Sigmoid colon (tissue), 6 donors: ENCODE measurements at regions not wholly inside any gene's neighbourhood (a gene's known extent, or its start where the extent isn't known, plus 50 kb on each side); places are given as distances from the start of the nearest gene placed in this dataset.
A peak's percentile ranks its signal among the peaks of the same experiment; 100 is the strongest.

Experiments used
- DNase-seq: peaks from one replicate; pipeline ENCODE4 v3.0.0-alpha.2; 2019
- H3K27ac ChIP-seq, 4 donors: fragments of 200-600 bp; sonication (generic); one replicate each; pipeline ENCODE4 v1.5.1; 2016 to 2019; ENCODE audit warnings: mild to moderate bottlenecking in 1 of 4
- H3K27me3 ChIP-seq, 3 donors: fragments of 200-600 bp; sonication (generic); one replicate each; pipeline ENCODE4 v1.5.1; 2019; ENCODE audit warnings: mild to moderate bottlenecking in 1 of 3
- H3K36me3 ChIP-seq, 4 donors: fragments of 200-600 bp; sonication (generic); one replicate each; pipeline ENCODE4 v1.5.1; 2016 to 2019
- H3K4me1 ChIP-seq, 4 donors: fragments of 200-600 bp; sonication (generic); one replicate each; pipeline ENCODE4 v1.5.1; 2017 to 2019
- H3K4me3 ChIP-seq, 4 donors: fragments of 200-600 bp; sonication (generic); one replicate each; pipeline ENCODE4 v1.5.1; 2017 to 2019; ENCODE audit warnings: mild to moderate bottlenecking in 2 of 4, moderate library complexity in 1 of 4
- H3K9me3 ChIP-seq, 4 donors: fragments of 200-600 bp in 3 of 4; sonication (generic) in 3 of 4; one replicate each; pipeline versions ENCODE4 v1.5.1 to v1.6.1; 2013 to 2019
- CTCF ChIP-seq, 4 experiments: fragments of 450-650 bp in 3 of 4; fragments of 200-600 bp in 1 of 4; IDR thresholded peaks; one replicate each; pipeline ENCODE4 v1.5.1; 2016 to 2019; ENCODE audit warnings: antibody characterized with exemption in 4 of 4, mild to moderate bottlenecking in 3 of 4, moderate library complexity in 2 of 4
- EP300 ChIP-seq, 4 donors: sonication (generic); formaldehyde crosslinking; IDR thresholded peaks; one replicate each; pipeline ENCODE4 v1.6.1; 2017; ENCODE audit warnings: antibody characterized with exemption in 4 of 4
- POLR2A ChIP-seq, 2 donors: fragments of 450-650 bp; IDR thresholded peaks; one replicate each; pipeline ENCODE4 v1.6.1; 2016; ENCODE audit warnings: antibody characterized with exemption in 2 of 2, mild to moderate bottlenecking in 2 of 2, moderate library complexity in 2 of 2
- POLR2AphosphoS5 ChIP-seq, 4 donors: sonication (generic); formaldehyde crosslinking; IDR thresholded peaks; one replicate each; pipeline ENCODE4 v1.6.1; 2017; ENCODE audit warnings: antibody characterized with exemption in 4 of 4
- WGBS, 2 donors: extraction: QIAGEN DNeasy Blood & Tissue Kit; methylation state at CpG; one replicate each; pipeline ENCODE4 v1.1.7; 2013; 5-methylcytosine and 5-hydroxymethylcytosine counted together
- intact Hi-C: fragments of 100-400 bp; cut with DNase I; formaldehyde crosslinking; loops from one replicate; pipeline ENCODE4 v1.15.1; 2023
- donor health status: healthy with polysubstance abuse.
- donor health status: healthy.

- no peaks in the 10 kb centered on the region for H3K9me3 ChIP-seq
- TF ChIP-seq POLR2A (IDR thresholded peaks at IDR 0.05) (no peak), CTCF (IDR thresholded peaks at IDR 0.05) (peak; percentile 42 to 81 (median 76)), EP300 (IDR thresholded peaks at IDR 0.05) (no peak)
- no peaks in the 10 kb centered on the region for H3K36me3 ChIP-seq
- 14 to 22% methylated on average over 8 of the region's 8 CpGs for WGBS, 2 donors
- DNase-seq = no peak
- H3K27ac ChIP-seq = peak overlapping the region in 1 of 4 donors; percentile 5
- H3K27me3 ChIP-seq = no peaks in the 10 kb centered on the region
- peaks cover 0 to 9% (median 0%) of the 10 kb centered on the region in 4 donors for H3K4me1 ChIP-seq
- intact Hi-C loops = loop anchor here (5.0 to 10.0 kb wide), 4 partner anchors 81 to 497 kb away; no protein-coding TSS in a partner anchor
- H3K4me3 ChIP-seq = no peak overlapping the region
Observed at GRCh38 chr7:22001345-22002004, 55.8 kb upstream of the CDCA7L start.

- H3K36me3 ChIP-seq = no peaks in the 10 kb centered on the region
- peaks cover 0 to 9% (median 0%) of the 10 kb centered on the region in 4 donors for H3K4me1 ChIP-seq
- WGBS, 2 donors = 84 to 89% methylated on average over 6 of the region's 6 CpGs
- no peak overlapping the region for H3K4me3 ChIP-seq
- H3K27me3 ChIP-seq = no peaks in the 10 kb centered on the region
- H3K9me3 ChIP-seq = no peaks in the 10 kb centered on the region
- no peak for DNase-seq
- no peak for TF ChIP-seq POLR2AphosphoS5 (IDR thresholded peaks at IDR 0.05)
- TF ChIP-seq POLR2A (IDR thresholded peaks at IDR 0.05) = no peak
- TF ChIP-seq EP300 (IDR thresholded peaks at IDR 0.05) = no peak
- no peak for TF ChIP-seq CTCF (IDR thresholded peaks at IDR 0.05)
- no peak overlapping the region for H3K27ac ChIP-seq
- intact Hi-C loops = loop anchor here (5.0 to 10.0 kb wide), 4 partner anchors 82 to 495 kb away; no protein-coding TSS in a partner anchor
Observed at GRCh38 chr7:21999896-22000295, 54.2 kb upstream of the CDCA7L start.

GRCh38 chr7:21996641-21997040, 50.9 kb upstream of the CDCA7L start:
- intact Hi-C loops = no loop called here
- no peak overlapping the region for H3K4me3 ChIP-seq
- H3K9me3 ChIP-seq = no peaks in the 10 kb centered on the region
- H3K4me1 ChIP-seq = no peaks in the 10 kb centered on the region
- H3K27me3 ChIP-seq = no peaks in the 10 kb centered on the region
- TF ChIP-seq CTCF (IDR thresholded peaks at IDR 0.05) (no peak), EP300 (IDR thresholded peaks at IDR 0.05) (no peak), POLR2AphosphoS5 (IDR thresholded peaks at IDR 0.05) (no peak), POLR2A (IDR thresholded peaks at IDR 0.05) (no peak)
- no peak for DNase-seq
- 62 to 76% methylated on average over 1 of the region's 1 CpG for WGBS, 2 donors
- no peak overlapping the region for H3K27ac ChIP-seq
- H3K36me3 ChIP-seq = no peaks in the 10 kb centered on the region
